ENCODE measurements at regions not wholly inside any gene's neighbourhood (a gene's known extent, or its start where the extent isn't known, plus 50 kb on each side); places are given as distances from the start of the nearest gene placed in this dataset.

DNA sequence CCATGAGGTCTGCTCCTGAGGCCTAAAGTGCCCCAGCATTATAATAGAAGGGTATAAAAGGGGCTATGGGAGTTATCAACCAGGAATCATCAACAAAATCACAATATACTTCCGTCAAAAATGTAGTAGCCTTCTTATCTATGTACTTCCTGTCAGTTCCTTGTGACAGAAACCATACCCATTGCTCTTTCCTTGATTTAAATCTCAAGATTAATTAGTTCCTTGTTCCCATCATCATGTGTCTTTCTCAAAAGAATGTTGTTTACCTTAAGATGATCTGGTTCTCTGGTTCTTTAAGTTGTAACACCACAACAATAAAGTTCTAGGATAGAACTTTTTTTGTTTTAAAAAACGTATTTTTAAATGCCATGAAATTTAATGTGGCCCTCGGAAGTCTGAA lies 833.3 kb downstream of the LTN1 start:
- no peaks in the 10 kb centered on the region for H3K36me3 ChIP-seq (replicated peaks in 1 of 2; ENCODE audit: control extremely low read depth in 1 of 2, control insufficient read depth in 1 of 2, extremely low read depth in 1 of 2, insufficient read depth in 2 of 2, low read length in 1 of 2)
- H3K4me2 ChIP-seq (replicated peaks; ENCODE audit: low read depth, low read length, poor library complexity, severe bottlenecking) = no peak overlapping the region
- ChIA-PET POLR2A (no interaction called here), CTCF (no interaction called here)
- no peak overlapping the region for H3K27ac Mint-ChIP-seq
- no peaks in the 10 kb centered on the region for H3K27me3 Mint-ChIP-seq
- H3K79me2 ChIP-seq (ENCODE audit: control insufficient read depth, insufficient read depth, low read length) = no peaks in the 10 kb centered on the region
- no CpG with 5 or more reads among the region's 3 CpGs for WGBS (ENCODE audit: insufficient coverage)
- peaks cover 2% of the 10 kb centered on the region for H3K9me3 Mint-ChIP-seq (ENCODE audit: insufficient read depth)
- intact Hi-C loops (cut with micrococcal nuclease) = loop anchor here (10.0 kb wide), 1 partner anchor 55 kb away; no protein-coding TSS in a partner anchor
- H3K9me3 ChIP-seq (ENCODE audit: control extremely low read depth in 1 of 3, control insufficient read depth in 2 of 3, insufficient read depth in 1 of 3, low read length in 2 of 3) = no peaks in the 10 kb centered on the region
- no peaks in the 10 kb centered on the region for H3K4me1 Mint-ChIP-seq
- no peak overlapping the region for H2AFZ ChIP-seq (ENCODE audit: insufficient read depth, low read depth, low read length, poor library complexity, severe bottlenecking)
- no peak overlapping the region for H3K4me3 Mint-ChIP-seq
- H3K9ac ChIP-seq (ENCODE audit: low read length) = no peak overlapping the region
- no peaks in the 10 kb centered on the region for H4K20me1 ChIP-seq (ENCODE audit: control insufficient read depth, insufficient read depth, low read length, poor library complexity, severe bottlenecking)
- H3K4me1 ChIP-seq (ENCODE audit: control insufficient read depth in 2 of 2, insufficient read depth in 2 of 2, low read length in 2 of 2) = no peaks in the 10 kb centered on the region
- no peaks in the 10 kb centered on the region for H3K27me3 ChIP-seq (replicated peaks in 1 of 4; ENCODE audit: control extremely low read depth in 1 of 4, control insufficient read depth in 3 of 4, insufficient read depth in 4 of 4, low read length in 3 of 4)
- no peak overlapping the region for H3K27ac ChIP-seq (ENCODE audit: low read length in 2 of 2)
- no peak for DNase-seq
- H3K4me3 ChIP-seq (ENCODE audit: control extremely low read depth in 1 of 5, extremely low read depth in 1 of 5, insufficient read depth in 1 of 5, low read depth in 2 of 5, low read length in 4 of 5) = no peak overlapping the region
- TF ChIP-seq, protein P1, sequence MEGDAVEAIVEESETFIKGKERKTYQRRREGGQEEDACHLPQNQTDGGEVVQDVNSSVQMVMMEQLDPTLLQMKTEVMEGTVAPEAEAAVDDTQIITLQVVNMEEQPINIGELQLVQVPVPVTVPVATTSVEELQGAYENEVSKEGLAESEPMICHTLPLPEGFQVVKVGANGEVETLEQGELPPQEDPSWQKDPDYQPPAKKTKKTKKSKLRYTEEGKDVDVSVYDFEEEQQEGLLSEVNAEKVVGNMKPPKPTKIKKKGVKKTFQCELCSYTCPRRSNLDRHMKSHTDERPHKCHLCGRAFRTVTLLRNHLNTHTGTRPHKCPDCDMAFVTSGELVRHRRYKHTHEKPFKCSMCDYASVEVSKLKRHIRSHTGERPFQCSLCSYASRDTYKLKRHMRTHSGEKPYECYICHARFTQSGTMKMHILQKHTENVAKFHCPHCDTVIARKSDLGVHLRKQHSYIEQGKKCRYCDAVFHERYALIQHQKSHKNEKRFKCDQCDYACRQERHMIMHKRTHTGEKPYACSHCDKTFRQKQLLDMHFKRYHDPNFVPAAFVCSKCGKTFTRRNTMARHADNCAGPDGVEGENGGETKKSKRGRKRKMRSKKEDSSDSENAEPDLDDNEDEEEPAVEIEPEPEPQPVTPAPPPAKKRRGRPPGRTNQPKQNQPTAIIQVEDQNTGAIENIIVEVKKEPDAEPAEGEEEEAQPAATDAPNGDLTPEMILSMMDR (IDR thresholded peaks at IDR 0.05) = no peak
- no peak for TF ChIP-seq EZH2 (IDR thresholded peaks at IDR 0.05; ENCODE audit: borderline replicate concordance, insufficient read depth, low read depth, low read length, poor library complexity, severe bottlenecking)
- no peak for ATAC-seq (ENCODE audit: low read depth)

DNA sequence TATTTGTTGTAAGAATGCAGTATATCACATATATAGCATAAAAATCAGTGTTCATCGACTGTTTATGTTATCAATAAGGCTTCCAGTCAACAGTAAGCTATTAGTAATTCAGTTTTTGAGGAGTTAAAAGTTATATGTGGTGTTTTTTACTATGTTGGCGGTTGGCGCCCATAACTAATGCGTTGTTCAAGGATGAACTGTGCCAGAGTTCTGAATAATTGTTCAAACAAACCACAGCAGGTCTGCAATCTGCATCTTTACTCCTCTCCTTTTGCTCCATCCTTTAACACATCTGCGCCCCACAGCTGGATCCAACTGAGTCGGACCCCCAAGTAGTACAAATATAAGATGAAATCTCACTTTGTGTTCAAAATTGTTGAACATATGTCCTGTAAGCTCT lies 836.1 kb downstream of the LTN1 start:
- no peaks in the 10 kb centered on the region for H3K36me3 ChIP-seq (replicated peaks in 1 of 2; ENCODE audit: control extremely low read depth in 1 of 2, control insufficient read depth in 1 of 2, extremely low read depth in 1 of 2, insufficient read depth in 2 of 2, low read length in 1 of 2)
- H3K79me2 ChIP-seq (ENCODE audit: control insufficient read depth, insufficient read depth, low read length) = no peaks in the 10 kb centered on the region
- H3K4me1 ChIP-seq (ENCODE audit: control insufficient read depth in 2 of 2, insufficient read depth in 2 of 2, low read length in 2 of 2) = no peaks in the 10 kb centered on the region
- Mint-ChIP-seq H3K4me3 (no peak overlapping the region), H3K4me1 (no peaks in the 10 kb centered on the region), H3K27ac (no peak overlapping the region), H3K9me3 (ENCODE audit: insufficient read depth) (peaks cover under 1% of the 10 kb centered on the region), H3K27me3 (no peaks in the 10 kb centered on the region)
- DNase-seq (no peak), ATAC-seq (ENCODE audit: low read depth) (no peak)
- H3K9ac ChIP-seq (ENCODE audit: low read length) = no peak overlapping the region
- H3K9me3 ChIP-seq (ENCODE audit: control extremely low read depth in 1 of 3, control insufficient read depth in 2 of 3, insufficient read depth in 1 of 3, low read length in 2 of 3) = no peaks in the 10 kb centered on the region
- TF ChIP-seq, protein P1 (IDR thresholded peaks at IDR 0.05) = no peak
- TF ChIP-seq EZH2 (IDR thresholded peaks at IDR 0.05; ENCODE audit: borderline replicate concordance, insufficient read depth, low read depth, low read length, poor library complexity, severe bottlenecking) = no peak
- H2AFZ ChIP-seq (ENCODE audit: insufficient read depth, low read depth, low read length, poor library complexity, severe bottlenecking) = no peak overlapping the region
- no peaks in the 10 kb centered on the region for H3K27me3 ChIP-seq (replicated peaks in 1 of 4; ENCODE audit: control extremely low read depth in 1 of 4, control insufficient read depth in 3 of 4, insufficient read depth in 4 of 4, low read length in 3 of 4)
- intact Hi-C loops (cut with micrococcal nuclease) = loop anchor here (10.0 kb wide), 1 partner anchor 52 kb away; no protein-coding TSS in a partner anchor
- H3K4me2 ChIP-seq (replicated peaks; ENCODE audit: low read depth, low read length, poor library complexity, severe bottlenecking) = no peak overlapping the region
- CTCF ChIA-PET = no interaction called here
- no peaks in the 10 kb centered on the region for H4K20me1 ChIP-seq (ENCODE audit: control insufficient read depth, insufficient read depth, low read length, poor library complexity, severe bottlenecking)
- WGBS (ENCODE audit: insufficient coverage) = no CpG with 5 or more reads among the region's 6 CpGs
- POLR2A ChIA-PET = no interaction called here
- H3K27ac ChIP-seq (ENCODE audit: low read length in 2 of 2) = no peak overlapping the region
- H3K4me3 ChIP-seq (ENCODE audit: control extremely low read depth in 1 of 5, extremely low read depth in 1 of 5, insufficient read depth in 1 of 5, low read depth in 2 of 5, low read length in 4 of 5) = no peak overlapping the region
